ENCODE measurements at regions not wholly inside any gene's neighbourhood (a gene's known extent, or its start where the extent isn't known, plus 50 kb on each side); places are given as distances from the start of the nearest gene placed in this dataset.

- peaks cover 3% of the 10 kb centered on the region for H3K27me3 Mint-ChIP-seq
- H3K4me3 Mint-ChIP-seq = no peak overlapping the region
- no peaks in the 10 kb centered on the region for H3K9me3 Mint-ChIP-seq (ENCODE audit: insufficient read depth)
- H3K4me2 ChIP-seq (replicated peaks; ENCODE audit: low read depth, low read length, poor library complexity, severe bottlenecking) = no peak overlapping the region
- H3K27me3 ChIP-seq (replicated peaks in 1 of 4; ENCODE audit: control extremely low read depth in 1 of 4, control insufficient read depth in 3 of 4, insufficient read depth in 4 of 4, low read length in 3 of 4) = no peaks in the 10 kb centered on the region
- H3K9me3 ChIP-seq (ENCODE audit: control extremely low read depth in 1 of 3, control insufficient read depth in 2 of 3, insufficient read depth in 1 of 3, low read length in 2 of 3) = no peaks in the 10 kb centered on the region
- no peaks in the 10 kb centered on the region for H3K36me3 ChIP-seq (replicated peaks in 1 of 2; ENCODE audit: control extremely low read depth in 1 of 2, control insufficient read depth in 1 of 2, extremely low read depth in 1 of 2, insufficient read depth in 2 of 2, low read length in 1 of 2)
- no peak overlapping the region for H3K27ac ChIP-seq (ENCODE audit: low read length in 2 of 2)
- WGBS (ENCODE audit: insufficient coverage) = 92% methylated on average over 1 of the region's 3 CpGs
- no peaks in the 10 kb centered on the region for H3K4me1 Mint-ChIP-seq
- ChIA-PET POLR2A (no interaction called here), CTCF (no interaction called here)
- no peaks in the 10 kb centered on the region for H4K20me1 ChIP-seq (ENCODE audit: control insufficient read depth, insufficient read depth, low read length, poor library complexity, severe bottlenecking)
- no peak overlapping the region for H3K27ac Mint-ChIP-seq
- H3K4me1 ChIP-seq (ENCODE audit: control insufficient read depth in 2 of 2, insufficient read depth in 2 of 2, low read length in 2 of 2) = no peaks in the 10 kb centered on the region
- intact Hi-C loops (cut with micrococcal nuclease) = no loop called here
- no peak overlapping the region for H2AFZ ChIP-seq (ENCODE audit: insufficient read depth, low read depth, low read length, poor library complexity, severe bottlenecking)
- H3K4me3 ChIP-seq (ENCODE audit: control extremely low read depth in 1 of 5, extremely low read depth in 1 of 5, insufficient read depth in 1 of 5, low read depth in 2 of 5, low read length in 4 of 5) = no peak overlapping the region
- TF ChIP-seq CTCF (IDR thresholded peaks at IDR 0.05) = no peak
- no peak for TF ChIP-seq EZH2 (IDR thresholded peaks at IDR 0.05; ENCODE audit: borderline replicate concordance, insufficient read depth, low read depth, low read length, poor library complexity, severe bottlenecking)
- no peaks in the 10 kb centered on the region for H3K79me2 ChIP-seq (ENCODE audit: control insufficient read depth, insufficient read depth, low read length)
- no peak overlapping the region for H3K9ac ChIP-seq (ENCODE audit: low read length)
- ATAC-seq (ENCODE audit: low read depth) (no peak), DNase-seq (no peak)
Measured at GRCh38 chr4:41455206-41455605, 82.8 kb upstream of the LIMCH1 start.

- H2AFZ ChIP-seq (ENCODE audit: insufficient read depth, low read depth, low read length, poor library complexity, severe bottlenecking) = no peak overlapping the region
- H3K4me1 Mint-ChIP-seq = no peaks in the 10 kb centered on the region
- no peak overlapping the region for H3K4me2 ChIP-seq (replicated peaks; ENCODE audit: low read depth, low read length, poor library complexity, severe bottlenecking)
- no peaks in the 10 kb centered on the region for H4K20me1 ChIP-seq (ENCODE audit: control insufficient read depth, insufficient read depth, low read length, poor library complexity, severe bottlenecking)
- TF ChIP-seq CTCF (IDR thresholded peaks at IDR 0.05) (no peak), EZH2 (IDR thresholded peaks at IDR 0.05; ENCODE audit: borderline replicate concordance, insufficient read depth, low read depth, low read length, poor library complexity, severe bottlenecking) (no peak)
- ChIA-PET CTCF (no interaction called here), POLR2A (no interaction called here)
- no peaks in the 10 kb centered on the region for H3K9me3 Mint-ChIP-seq (ENCODE audit: insufficient read depth)
- H3K9me3 ChIP-seq (ENCODE audit: control extremely low read depth in 1 of 3, control insufficient read depth in 2 of 3, insufficient read depth in 1 of 3, low read length in 2 of 3) = no peaks in the 10 kb centered on the region
- H3K4me3 Mint-ChIP-seq = no peak overlapping the region
- H3K4me3 ChIP-seq (ENCODE audit: control extremely low read depth in 1 of 5, extremely low read depth in 1 of 5, insufficient read depth in 1 of 5, low read depth in 2 of 5, low read length in 4 of 5) = no peak overlapping the region
- ATAC-seq (ENCODE audit: low read depth) (no peak), DNase-seq (no peak)
- H3K36me3 ChIP-seq (replicated peaks in 1 of 2; ENCODE audit: control extremely low read depth in 1 of 2, control insufficient read depth in 1 of 2, extremely low read depth in 1 of 2, insufficient read depth in 2 of 2, low read length in 1 of 2) = no peaks in the 10 kb centered on the region
- WGBS (ENCODE audit: insufficient coverage) = 89% methylated on average over 2 of the region's 4 CpGs
- no peak overlapping the region for H3K9ac ChIP-seq (ENCODE audit: low read length)
- no peaks in the 10 kb centered on the region for H3K27me3 ChIP-seq (replicated peaks in 1 of 4; ENCODE audit: control extremely low read depth in 1 of 4, control insufficient read depth in 3 of 4, insufficient read depth in 4 of 4, low read length in 3 of 4)
- H3K27ac Mint-ChIP-seq = no peak overlapping the region
- H3K27me3 Mint-ChIP-seq = peaks cover 3% of the 10 kb centered on the region
- intact Hi-C loops (cut with micrococcal nuclease) = no loop called here
- H3K27ac ChIP-seq (ENCODE audit: low read length in 2 of 2) = no peak overlapping the region
- no peaks in the 10 kb centered on the region for H3K4me1 ChIP-seq (ENCODE audit: control insufficient read depth in 2 of 2, insufficient read depth in 2 of 2, low read length in 2 of 2)
- H3K79me2 ChIP-seq (ENCODE audit: control insufficient read depth, insufficient read depth, low read length) = no peaks in the 10 kb centered on the region
Measured at GRCh38 chr4:41456559-41457101, 81.3 kb upstream of the LIMCH1 start.

All from B cell (primary cell).